Embryonic facial prominence (tissue), 1 donor: ENCODE measurements at regions not wholly inside any gene's neighbourhood (a gene's known extent, or its start where the extent isn't known, plus 50 kb on each side); places are given as distances from the start of the nearest gene placed in this dataset.
"Not testable (repeated sequence)": the region's sequence is repeated elsewhere in the genome, so short reads cannot be mapped to it uniquely, and the experiment has no call there.

Experiments used
- DNase-seq: peaks from one replicate; pipeline ENCODE4 v3.0.0-alpha.2; 2016; ENCODE audit errors: extremely low spot score

DNA sequence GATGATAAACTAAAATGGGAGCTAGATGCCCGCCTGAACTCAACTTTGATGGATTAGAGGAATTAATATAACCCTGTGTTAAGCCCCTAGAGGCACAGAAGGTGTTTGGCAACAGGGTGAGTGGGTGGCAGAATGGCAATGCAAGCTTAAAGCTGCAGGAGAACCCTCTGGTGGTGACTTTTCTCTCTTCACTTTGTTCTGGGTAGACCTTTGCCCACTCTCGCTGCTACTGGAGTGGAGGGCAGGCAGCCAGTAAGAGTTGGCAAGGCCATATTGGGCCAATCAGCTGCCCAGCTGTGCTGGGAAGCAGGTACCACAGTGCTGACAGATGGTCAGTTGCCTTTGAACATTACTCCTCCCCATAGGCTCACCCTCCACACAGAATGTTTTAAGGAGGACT, 468.2 kb downstream of the MMUT start:
- no peak for DNase-seq

- no peak for DNase-seq
Measured at GRCh38 chr6:48990739-48991138, 472.3 kb downstream of the MMUT start.

- no peak for DNase-seq
Measured at GRCh38 chr6:48986845-48987244, 476.2 kb downstream of the MMUT start.

DNA sequence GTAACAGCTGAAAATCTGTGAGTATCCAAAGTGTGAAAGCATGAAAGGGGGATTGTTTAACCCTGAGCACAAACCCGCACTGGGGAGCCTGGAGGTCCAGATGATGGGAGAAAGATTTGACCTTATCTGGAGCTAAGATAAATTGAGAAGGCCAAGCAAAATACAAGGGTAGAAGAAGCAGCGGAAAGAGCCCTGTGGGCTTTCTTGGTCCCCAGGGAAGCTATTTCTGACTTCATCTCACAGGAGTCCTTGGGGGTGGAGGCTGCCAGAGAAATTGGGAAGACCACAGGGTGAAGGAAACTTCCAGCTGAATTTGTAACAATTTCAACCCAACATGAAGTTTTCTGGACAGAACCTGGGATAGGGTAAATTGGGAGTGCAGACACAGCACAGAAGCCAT, 476.9 kb downstream of the MMUT start:
- DNase-seq, result no peak

- no peak for DNase-seq
Measured at GRCh38 chr6:48985025-48985424, 478.0 kb downstream of the MMUT start.

GRCh38 chr6:48983968-48984367, 479.1 kb downstream of the MMUT start:
- DNase-seq, result not testable (repeated sequence)

- no peak for DNase-seq
Measured at GRCh38 chr6:48983377-48983776, 479.7 kb downstream of the MMUT start.

DNA sequence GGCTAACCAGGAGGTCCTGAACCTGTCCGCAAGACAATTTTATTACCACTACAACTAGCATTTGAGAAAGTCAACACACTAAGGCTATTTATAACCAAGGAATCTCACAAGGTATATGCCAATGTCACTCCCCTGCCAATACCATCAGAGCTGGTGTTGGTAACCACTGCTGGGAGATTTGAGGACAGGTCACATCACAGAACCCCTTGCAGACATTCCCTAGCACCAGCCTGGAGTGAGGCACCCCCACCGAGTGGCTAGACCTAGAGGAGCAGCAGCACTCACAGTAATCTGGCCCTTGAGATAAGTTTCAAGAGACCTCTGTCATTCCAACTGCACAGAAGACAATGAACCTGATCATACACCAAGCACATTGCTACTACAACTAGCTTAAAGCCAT, 483.2 kb downstream of the MMUT start:
- no peak for DNase-seq

DNA sequence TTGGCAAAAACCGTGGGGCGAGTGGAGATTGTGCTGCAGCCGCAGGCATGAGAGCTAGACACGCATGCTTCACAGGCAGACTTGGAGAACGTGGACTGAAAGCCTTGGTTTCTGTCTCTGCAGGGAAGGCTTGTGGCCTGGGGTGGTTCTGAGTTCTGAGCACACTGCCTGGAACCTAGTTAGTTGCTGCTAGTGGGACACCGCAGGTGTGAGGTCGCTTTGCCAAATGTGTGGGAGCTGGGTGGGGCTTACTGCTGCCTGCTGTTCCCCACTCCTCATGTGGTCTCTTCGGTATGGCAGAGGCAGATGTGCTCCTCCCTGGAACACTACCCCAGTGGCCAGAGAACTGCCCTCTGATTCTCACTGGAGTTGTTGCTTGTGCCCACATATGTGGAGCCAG, 484.0 kb downstream of the MMUT start:
- no peak for DNase-seq

DNA sequence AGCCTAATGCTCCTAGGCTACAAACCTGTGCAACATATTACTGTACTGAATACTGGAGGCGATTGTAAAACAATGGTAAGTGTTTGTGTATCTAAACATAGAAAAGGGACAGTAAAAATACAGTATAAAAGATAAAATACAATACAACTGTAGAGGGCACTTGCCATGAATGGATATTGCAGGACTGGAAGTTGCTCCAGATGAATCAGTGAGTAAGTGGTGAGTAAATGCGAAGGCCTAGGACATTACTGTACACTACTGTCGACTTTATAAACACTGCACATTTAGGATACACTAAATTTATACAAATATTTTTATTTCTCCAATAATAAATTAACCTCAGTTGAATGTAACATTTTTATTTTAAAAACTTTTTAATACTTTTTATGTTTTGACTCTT, 485.0 kb downstream of the MMUT start:
- no peak for DNase-seq

GRCh38 chr6:48977573-48977972, 485.5 kb downstream of the MMUT start:
- no peak for DNase-seq

DNA sequence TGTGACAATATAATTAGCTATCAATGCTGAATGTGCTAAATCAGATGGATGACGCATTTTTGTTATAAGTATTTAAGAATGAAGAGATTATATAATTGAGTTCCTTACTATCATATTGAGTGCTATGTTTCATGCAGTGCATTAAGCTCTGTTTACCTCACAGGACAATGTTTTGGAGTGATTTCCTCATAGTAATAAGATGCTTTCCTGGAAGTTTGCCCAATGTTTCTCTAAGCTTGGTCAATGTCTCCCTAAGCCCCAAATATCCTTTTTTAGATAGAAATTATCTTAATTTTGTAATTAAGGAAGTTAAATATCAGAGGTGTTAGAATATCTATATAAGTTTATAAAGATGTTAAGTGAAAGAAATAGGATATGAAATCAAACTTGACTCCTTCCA, 489.6 kb downstream of the MMUT start:
- no peak for DNase-seq

DNA sequence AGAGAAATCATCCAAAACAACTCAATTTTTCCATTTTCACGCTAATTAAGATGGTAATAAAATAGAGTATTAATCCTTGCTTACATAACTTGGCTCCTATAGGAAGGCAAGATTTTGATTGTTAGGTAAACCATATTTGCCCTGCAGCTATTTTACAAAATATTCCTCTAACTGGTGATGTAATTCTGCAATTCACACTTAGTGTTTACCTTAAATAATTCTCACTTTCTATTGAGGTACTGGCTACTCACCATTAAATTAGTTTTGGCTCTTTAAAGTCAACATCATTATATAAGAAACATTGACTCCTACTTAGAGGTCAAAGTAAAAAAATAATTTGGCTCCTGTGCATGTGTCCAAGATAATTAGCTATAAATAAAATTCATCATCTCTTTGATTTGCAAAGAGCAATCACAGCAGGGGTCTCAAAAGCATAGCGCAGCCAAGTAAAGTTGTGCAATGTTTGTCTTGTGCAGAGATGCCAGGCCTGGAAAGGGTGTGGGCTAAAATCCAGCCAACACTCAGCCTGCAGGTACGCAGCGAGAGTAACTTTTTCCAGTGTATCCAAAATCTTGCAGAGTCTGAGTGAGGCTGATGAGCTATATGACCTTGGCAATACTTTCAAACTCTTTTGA, 501.2 kb downstream of the MMUT start:
- no peak for DNase-seq

- no peak for DNase-seq
Measured at GRCh38 chr6:48959251-48960060, 503.6 kb downstream of the MMUT start.

DNA sequence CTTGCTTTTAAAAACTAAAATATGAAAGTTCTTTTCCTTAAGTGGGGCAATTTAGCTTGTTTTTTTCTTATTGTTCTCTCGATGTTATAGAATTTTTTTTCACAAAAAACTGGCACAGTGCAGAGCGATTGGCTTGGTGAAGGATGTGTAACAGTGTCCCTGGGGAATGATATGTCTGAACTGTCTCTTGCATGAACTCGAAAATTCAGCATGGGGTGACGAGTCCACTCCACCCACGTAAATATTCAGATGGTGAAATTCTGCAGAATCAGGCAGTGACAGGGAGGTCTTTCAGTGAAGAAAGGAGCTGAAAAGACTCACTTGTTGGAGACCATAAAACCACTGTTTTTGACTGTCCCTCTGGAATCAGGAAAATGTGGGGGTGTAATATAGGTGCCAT, 505.3 kb downstream of the MMUT start:
- no peak for DNase-seq

GRCh38 chr6:48951917-48952316, 511.1 kb downstream of the MMUT start:
- DNase-seq, result no peak

DNA sequence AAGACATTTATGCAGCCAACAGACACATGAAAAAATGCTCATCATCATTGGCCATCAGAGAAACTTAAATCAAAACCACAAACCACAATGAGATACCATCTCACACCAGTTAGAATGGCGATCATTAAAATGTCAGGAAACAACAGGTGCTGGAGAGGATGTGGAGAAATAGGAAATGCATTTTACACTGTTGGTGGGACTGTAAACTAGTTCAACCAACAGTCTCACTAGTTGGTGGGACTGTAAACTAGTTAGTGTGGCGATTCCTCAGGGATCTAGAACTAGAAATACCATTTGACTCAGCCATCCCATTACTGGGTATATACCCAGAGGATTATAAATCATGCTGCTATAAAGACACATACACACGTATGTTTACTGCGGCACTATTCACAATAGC, 518.8 kb downstream of the MMUT start:
- DNase-seq, result not testable (repeated sequence)

- DNase-seq, result no peak
Measured at GRCh38 chr6:48933136-48933535, 529.9 kb downstream of the MMUT start.

DNA sequence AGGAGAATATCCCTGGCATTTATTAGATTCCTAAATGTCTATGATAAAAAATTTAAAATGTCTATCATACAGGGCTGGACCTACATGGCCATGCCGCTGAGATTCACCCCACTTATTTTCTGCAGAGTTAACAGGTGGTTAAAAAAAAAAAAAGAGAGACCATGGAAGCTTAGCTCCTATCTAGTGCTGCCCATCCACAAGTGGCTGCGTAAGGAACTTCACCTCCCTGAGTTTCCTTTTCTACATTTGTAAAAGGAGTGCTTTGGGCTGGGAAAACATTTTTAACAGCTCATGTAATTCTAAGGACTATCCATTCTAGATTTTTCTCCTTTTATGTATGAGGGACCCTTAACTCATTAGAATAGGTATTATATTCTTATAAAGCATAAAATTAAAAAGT, 534.1 kb downstream of the MMUT start:
- no peak for DNase-seq

GRCh38 chr6:48922837-48923236, 540.2 kb downstream of the MMUT start:
- DNase-seq, result no peak

DNA sequence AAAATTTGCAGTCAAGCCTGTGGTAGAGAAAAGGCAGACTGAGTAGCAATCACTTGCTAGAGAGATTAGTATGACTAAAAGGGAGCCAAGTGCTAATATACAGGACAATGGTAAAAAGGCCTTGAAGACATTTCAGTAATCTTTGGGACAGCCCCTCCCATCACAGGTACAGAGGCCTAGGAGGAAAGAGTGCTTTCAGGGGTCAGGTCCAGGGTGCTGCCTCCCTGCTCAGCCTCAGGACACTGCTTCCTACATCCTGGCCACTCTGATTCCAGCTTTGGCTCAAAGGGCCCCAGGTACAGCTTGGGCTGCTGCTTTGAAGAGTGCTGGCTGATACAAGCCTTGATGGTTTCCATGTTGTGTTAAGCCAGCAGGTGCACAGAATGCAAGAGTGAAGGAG, 543.5 kb downstream of the MMUT start:
- no peak for DNase-seq

- DNase-seq, result no peak
Measured at GRCh38 chr6:48917233-48917632, 545.8 kb downstream of the MMUT start.

DNA sequence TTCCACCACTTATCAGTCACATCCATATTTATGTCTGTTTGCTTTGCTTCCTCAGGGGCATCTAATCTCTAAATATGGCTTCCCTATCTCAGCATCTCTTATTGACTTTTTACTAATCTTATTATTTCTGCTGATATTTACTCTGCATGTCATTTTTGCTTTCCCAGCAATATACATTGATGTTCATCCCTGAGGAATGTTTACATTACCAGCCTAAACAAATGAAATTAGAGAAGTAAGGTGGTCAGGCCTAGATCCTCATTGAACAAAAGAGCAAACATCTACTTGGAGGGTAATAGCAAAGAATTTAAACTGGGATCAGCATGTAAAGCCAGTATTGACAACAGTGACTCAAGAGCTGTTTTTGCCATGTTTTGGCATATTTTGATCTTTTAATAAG, 546.4 kb downstream of the MMUT start:
- DNase-seq, result no peak

DNA sequence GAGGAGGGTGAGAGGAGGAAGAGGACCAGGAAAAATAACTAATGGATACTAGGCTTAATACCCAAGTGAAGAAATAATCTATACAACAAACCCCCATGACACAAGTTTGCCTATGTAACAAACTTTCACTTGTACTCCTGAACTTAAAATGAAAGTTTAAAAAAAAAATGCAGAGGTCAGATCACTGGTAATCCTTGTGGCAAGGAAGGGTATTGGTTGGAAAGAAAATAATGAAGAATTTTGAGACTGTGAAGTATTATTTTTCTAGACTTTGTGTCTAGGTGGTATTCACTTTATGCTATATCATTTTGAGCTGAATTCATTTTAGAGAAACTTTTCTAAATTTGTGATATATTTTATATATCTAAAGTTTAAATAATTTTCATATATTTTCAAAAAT, 547.5 kb downstream of the MMUT start:
- DNase-seq, result no peak
